ENCODE measurements at regions not wholly inside any gene's neighbourhood (a gene's known extent, or its start where the extent isn't known, plus 50 kb on each side); places are given as distances from the start of the nearest gene placed in this dataset.
"Not testable (repeated sequence)": the region's sequence is repeated elsewhere in the genome, so short reads cannot be mapped to it uniquely, and the experiment has no call there.

DNA sequence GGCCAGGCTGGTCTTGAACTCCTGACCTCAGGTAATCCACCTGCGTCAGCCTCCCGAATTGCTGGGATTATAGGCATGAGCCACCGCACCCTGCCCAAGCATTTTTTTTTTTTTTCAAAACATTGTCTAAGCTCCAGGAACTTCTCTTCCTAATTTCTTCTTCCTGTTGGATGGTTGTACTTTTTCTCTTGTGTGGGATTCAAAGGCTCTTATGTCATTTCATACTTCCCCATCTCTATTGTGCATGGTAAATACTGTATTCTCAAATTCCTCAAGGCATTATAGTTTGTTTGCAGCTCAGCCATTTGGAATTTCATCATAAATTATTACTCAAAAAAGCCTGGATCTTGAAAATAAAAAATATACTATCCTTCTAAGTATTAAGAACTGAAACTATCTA lies 199.1 kb upstream of the GADL1 start:
- H3K4me2 ChIP-seq (ENCODE audit: low read length), result no peak overlapping the region
- no CpG with 5 or more reads among the region's 3 CpGs for WGBS (ENCODE audit: extremely low coverage, insufficient coverage, low lambda C conversion rate)
- no peak overlapping the region for H2AK5ac ChIP-seq (ENCODE audit: low read length)

DNA sequence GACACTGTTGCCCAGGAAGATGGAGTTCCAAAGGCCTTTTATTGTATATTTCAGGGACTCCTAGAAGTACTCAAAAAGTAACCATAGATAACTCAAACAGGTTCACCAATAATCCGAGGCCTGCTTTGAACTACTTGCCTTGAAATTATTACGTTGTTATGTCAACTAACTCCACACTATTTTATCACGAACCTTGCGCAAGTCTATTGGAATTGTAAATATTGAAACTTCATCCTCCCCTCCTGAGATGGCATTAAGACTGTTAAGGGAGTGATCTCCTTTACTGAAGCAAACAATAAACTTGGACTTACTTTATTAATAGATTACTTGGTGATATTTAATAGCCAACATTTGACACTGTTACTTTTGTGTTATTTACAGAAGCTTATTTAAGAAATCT lies 199.6 kb upstream of the GADL1 start:
- Histone ChIP-seq H4K5ac (ENCODE audit: low read length) (no peak overlapping the region), H3K36me3 (ENCODE audit: control insufficient read depth, insufficient read depth, low read length) (no peaks in the 10 kb centered on the region), H3K9ac (ENCODE audit: low read length) (no peak overlapping the region), H3K4me1 (ENCODE audit: control insufficient read depth, low read depth, low read length) (no peaks in the 10 kb centered on the region), H3K79me1 (ENCODE audit: low read length) (no peaks in the 10 kb centered on the region), H2BK120ac (ENCODE audit: low read depth, low read length) (no peak overlapping the region), H3K27ac (ENCODE audit: low read depth, low read length) (no peak overlapping the region), H3K4ac (ENCODE audit: low read depth, low read length) (no peak overlapping the region), H3K18ac (ENCODE audit: low read length) (no peak overlapping the region), H3K56ac (ENCODE audit: low read length) (no peak overlapping the region), H4K8ac (ENCODE audit: low read depth, low read length) (no peak overlapping the region), H3K23ac (ENCODE audit: low read length) (no peak overlapping the region), H3K4me3 (ENCODE audit: low read length) (no peak overlapping the region), H2BK5ac (ENCODE audit: low read length) (no peak overlapping the region), H3K27me3 (ENCODE audit: insufficient read depth, low read length, poor library complexity) (no peaks in the 10 kb centered on the region), H2AK5ac (ENCODE audit: low read length) (no peak overlapping the region), H2BK15ac (replicated peaks; ENCODE audit: low read depth) (no peak overlapping the region), H3K4me2 (ENCODE audit: low read length) (no peak overlapping the region), H3K79me2 (ENCODE audit: control insufficient read depth, insufficient read depth, low read length) (no peaks in the 10 kb centered on the region)
- no CpG with 5 or more reads among the region's 4 CpGs for WGBS (ENCODE audit: extremely low coverage, insufficient coverage, low lambda C conversion rate)
- DNase-seq, result no peak

More for the DNA sequence above, 199.1 kb upstream of the GADL1 start:
- Histone ChIP-seq H2BK120ac (ENCODE audit: low read depth, low read length) (no peak overlapping the region), H3K18ac (ENCODE audit: low read length) (no peak overlapping the region), H3K79me2 (ENCODE audit: control insufficient read depth, insufficient read depth, low read length) (no peaks in the 10 kb centered on the region), H3K4me3 (ENCODE audit: low read length) (no peak overlapping the region), H3K79me1 (ENCODE audit: low read length) (no peaks in the 10 kb centered on the region), H3K4me1 (ENCODE audit: control insufficient read depth, low read depth, low read length) (no peaks in the 10 kb centered on the region), H3K36me3 (ENCODE audit: control insufficient read depth, insufficient read depth, low read length) (no peaks in the 10 kb centered on the region), H2BK15ac (replicated peaks; ENCODE audit: low read depth) (no peak overlapping the region), H3K27me3 (ENCODE audit: insufficient read depth, low read length, poor library complexity) (no peaks in the 10 kb centered on the region), H3K27ac (ENCODE audit: low read depth, low read length) (no peak overlapping the region), H3K56ac (ENCODE audit: low read length) (no peak overlapping the region), H3K23ac (ENCODE audit: low read length) (no peak overlapping the region), H4K5ac (ENCODE audit: low read length) (no peak overlapping the region), H4K8ac (ENCODE audit: low read depth, low read length) (no peak overlapping the region), H2BK5ac (ENCODE audit: low read length) (no peak overlapping the region), H3K9ac (ENCODE audit: low read length) (no peak overlapping the region), H3K4ac (ENCODE audit: low read depth, low read length) (no peak overlapping the region)
- no peak for DNase-seq

DNA sequence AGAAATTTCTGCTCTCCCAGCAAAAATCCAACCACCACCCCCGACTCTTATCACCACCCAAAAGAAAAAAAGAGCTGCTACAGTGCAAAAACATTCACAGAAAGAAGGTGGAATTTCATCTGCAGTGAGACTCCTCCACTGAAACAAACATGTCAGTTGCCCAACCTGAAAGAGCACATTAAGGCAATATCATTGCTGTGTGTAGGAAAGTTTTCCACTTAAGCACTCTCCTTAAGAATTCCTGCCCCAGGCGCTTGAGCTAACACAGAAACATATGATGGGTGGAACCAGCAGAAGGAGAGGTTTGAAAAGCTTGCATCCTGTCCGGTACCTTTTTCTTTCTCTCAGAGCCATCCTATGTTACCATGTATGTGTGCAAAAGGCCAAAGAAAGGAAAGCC lies 200.8 kb upstream of the GADL1 start:
- no peaks in the 10 kb centered on the region for H3K79me1 ChIP-seq (ENCODE audit: low read length)
- no peak overlapping the region for H2BK5ac ChIP-seq (ENCODE audit: low read length)
- DNase-seq, result no peak
- no peak overlapping the region for H3K4me3 ChIP-seq (ENCODE audit: low read length)
- no CpG with 5 or more reads among the region's 3 CpGs for WGBS (ENCODE audit: extremely low coverage, insufficient coverage, low lambda C conversion rate)
- H3K79me2 ChIP-seq (ENCODE audit: control insufficient read depth, insufficient read depth, low read length), result no peaks in the 10 kb centered on the region
- H3K27me3 ChIP-seq (ENCODE audit: insufficient read depth, low read length, poor library complexity), result no peaks in the 10 kb centered on the region
- H2BK15ac ChIP-seq (replicated peaks; ENCODE audit: low read depth), result peak overlapping the region; percentile 19
- H3K23ac ChIP-seq (ENCODE audit: low read length), result no peak overlapping the region
- H3K56ac ChIP-seq (ENCODE audit: low read length), result no peak overlapping the region
- no peaks in the 10 kb centered on the region for H3K4me1 ChIP-seq (ENCODE audit: control insufficient read depth, low read depth, low read length)
- no peak overlapping the region for H3K4me2 ChIP-seq (ENCODE audit: low read length)
- H3K36me3 ChIP-seq (ENCODE audit: control insufficient read depth, insufficient read depth, low read length), result no peaks in the 10 kb centered on the region
- H3K27ac ChIP-seq (ENCODE audit: low read depth, low read length), result no peak overlapping the region
- peak overlapping the region; percentile 61 for H2BK120ac ChIP-seq (ENCODE audit: low read depth, low read length)
- peak overlapping the region; percentile 76 for H4K8ac ChIP-seq (ENCODE audit: low read depth, low read length)
- H3K18ac ChIP-seq (ENCODE audit: low read length), result no peak overlapping the region
- no peak overlapping the region for H4K5ac ChIP-seq (ENCODE audit: low read length)
- H2AK5ac ChIP-seq (ENCODE audit: low read length), result no peak overlapping the region
- H3K9ac ChIP-seq (ENCODE audit: low read length), result no peak overlapping the region
- H3K4ac ChIP-seq (ENCODE audit: low read depth, low read length), result peak overlapping the region; percentile 11

DNA sequence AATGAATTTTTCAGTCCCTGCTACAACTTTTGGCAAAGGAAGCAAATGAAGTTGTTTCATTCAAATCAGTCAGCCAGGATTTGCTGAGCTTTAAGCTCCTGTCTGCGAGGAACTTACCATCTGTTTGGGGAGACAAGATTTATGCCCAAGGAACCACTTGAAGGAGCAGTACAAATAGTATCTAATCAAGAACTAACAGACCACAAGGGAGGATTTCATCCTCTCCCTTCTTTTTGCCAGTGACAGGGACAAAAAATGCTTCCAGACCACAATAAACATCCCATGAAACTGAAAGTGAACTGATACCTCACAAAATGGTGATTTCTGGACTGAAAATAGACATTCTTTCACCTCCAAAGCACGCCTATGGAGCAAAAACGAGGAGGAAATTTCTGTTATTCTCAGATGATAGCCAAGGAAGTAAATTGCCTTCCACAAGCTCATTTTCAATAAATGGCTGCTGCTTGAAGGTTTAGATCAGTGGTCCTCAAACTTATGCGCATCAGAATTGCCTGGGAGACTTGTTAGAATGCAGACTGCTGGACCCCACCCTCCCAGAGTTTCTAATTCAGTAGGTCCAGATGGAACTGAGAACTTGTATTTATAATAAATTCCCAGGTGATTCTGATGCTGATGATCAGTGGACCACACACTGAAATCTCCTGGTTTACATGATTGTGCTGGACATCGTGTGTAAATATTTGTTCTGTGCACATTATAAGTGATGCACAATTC lies 202.4 kb upstream of the GADL1 start:
- H3K9ac ChIP-seq (ENCODE audit: low read length), result no peak overlapping the region
- H3K27ac ChIP-seq (ENCODE audit: low read depth, low read length), result no peak overlapping the region
- no peak overlapping the region for H3K4ac ChIP-seq (ENCODE audit: low read depth, low read length)
- H4K5ac ChIP-seq (ENCODE audit: low read length), result no peak overlapping the region
- no peaks in the 10 kb centered on the region for H3K79me1 ChIP-seq (ENCODE audit: low read length)
- no peak overlapping the region for H3K4me3 ChIP-seq (ENCODE audit: low read length)
- no peak overlapping the region for H2BK5ac ChIP-seq (ENCODE audit: low read length)
- no peak overlapping the region for H2BK120ac ChIP-seq (ENCODE audit: low read depth, low read length)
- H3K79me2 ChIP-seq (ENCODE audit: control insufficient read depth, insufficient read depth, low read length), result no peaks in the 10 kb centered on the region
- no peak overlapping the region for H3K23ac ChIP-seq (ENCODE audit: low read length)
- no peak overlapping the region for H3K18ac ChIP-seq (ENCODE audit: low read length)
- H3K56ac ChIP-seq (ENCODE audit: low read length), result no peak overlapping the region
- no peaks in the 10 kb centered on the region for H3K36me3 ChIP-seq (ENCODE audit: control insufficient read depth, insufficient read depth, low read length)
- no peak overlapping the region for H4K8ac ChIP-seq (ENCODE audit: low read depth, low read length)
- H3K27me3 ChIP-seq (ENCODE audit: insufficient read depth, low read length, poor library complexity), result no peaks in the 10 kb centered on the region
- no peaks in the 10 kb centered on the region for H3K4me1 ChIP-seq (ENCODE audit: control insufficient read depth, low read depth, low read length)
- no peak overlapping the region for H2AK5ac ChIP-seq (ENCODE audit: low read length)
- no CpG with 5 or more reads among the region's 5 CpGs for WGBS (ENCODE audit: extremely low coverage, insufficient coverage, low lambda C conversion rate)
- no peak for DNase-seq
- no peak overlapping the region for H3K4me2 ChIP-seq (ENCODE audit: low read length)
- H2BK15ac ChIP-seq (replicated peaks; ENCODE audit: low read depth), result no peak overlapping the region

DNA sequence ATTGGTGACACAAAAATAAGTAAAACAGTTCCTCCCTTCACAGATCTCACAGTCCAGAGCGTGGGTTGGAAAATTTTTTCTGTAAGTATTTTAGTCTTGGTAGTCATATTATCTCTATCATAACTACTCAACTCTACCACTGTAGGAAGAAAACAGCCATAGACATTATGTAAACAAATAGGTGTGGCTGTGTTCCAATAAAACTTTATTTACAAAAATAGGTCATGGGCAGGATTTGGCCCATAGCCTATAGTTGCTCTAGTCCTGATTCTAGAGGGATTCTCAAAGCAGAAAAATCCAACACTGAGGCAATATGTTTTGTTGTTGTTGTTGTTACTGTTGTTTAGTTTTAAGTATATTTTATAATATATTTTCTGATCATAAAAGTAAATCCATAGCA lies 206.1 kb upstream of the GADL1 start:
- no peak overlapping the region for H3K23ac ChIP-seq (ENCODE audit: low read length)
- no peaks in the 10 kb centered on the region for H3K27me3 ChIP-seq (ENCODE audit: insufficient read depth, low read length, poor library complexity)
- H4K8ac ChIP-seq (ENCODE audit: low read depth, low read length), result no peak overlapping the region
- H3K4me1 ChIP-seq (ENCODE audit: control insufficient read depth, low read depth, low read length), result peaks cover 4% of the 10 kb centered on the region
- no peak overlapping the region for H2BK120ac ChIP-seq (ENCODE audit: low read depth, low read length)
- no peak overlapping the region for H4K5ac ChIP-seq (ENCODE audit: low read length)
- H3K18ac ChIP-seq (ENCODE audit: low read length), result no peak overlapping the region
- no peak overlapping the region for H3K56ac ChIP-seq (ENCODE audit: low read length)
- H2BK5ac ChIP-seq (ENCODE audit: low read length), result no peak overlapping the region
- no peak overlapping the region for H3K4me2 ChIP-seq (ENCODE audit: low read length)
- no peak overlapping the region for H3K9ac ChIP-seq (ENCODE audit: low read length)
- DNase-seq, result no peak
- WGBS (ENCODE audit: extremely low coverage, insufficient coverage, low lambda C conversion rate), result no CpG with 5 or more reads among the region's 1 CpG
- H2BK15ac ChIP-seq (replicated peaks; ENCODE audit: low read depth), result no peak overlapping the region
- H3K36me3 ChIP-seq (ENCODE audit: control insufficient read depth, insufficient read depth, low read length), result no peaks in the 10 kb centered on the region
- H3K79me2 ChIP-seq (ENCODE audit: control insufficient read depth, insufficient read depth, low read length), result no peaks in the 10 kb centered on the region
- no peak overlapping the region for H3K4ac ChIP-seq (ENCODE audit: low read depth, low read length)
- no peaks in the 10 kb centered on the region for H3K79me1 ChIP-seq (ENCODE audit: low read length)
- no peak overlapping the region for H3K4me3 ChIP-seq (ENCODE audit: low read length)
- no peak overlapping the region for H2AK5ac ChIP-seq (ENCODE audit: low read length)
- H3K27ac ChIP-seq (ENCODE audit: low read depth, low read length), result no peak overlapping the region

DNA sequence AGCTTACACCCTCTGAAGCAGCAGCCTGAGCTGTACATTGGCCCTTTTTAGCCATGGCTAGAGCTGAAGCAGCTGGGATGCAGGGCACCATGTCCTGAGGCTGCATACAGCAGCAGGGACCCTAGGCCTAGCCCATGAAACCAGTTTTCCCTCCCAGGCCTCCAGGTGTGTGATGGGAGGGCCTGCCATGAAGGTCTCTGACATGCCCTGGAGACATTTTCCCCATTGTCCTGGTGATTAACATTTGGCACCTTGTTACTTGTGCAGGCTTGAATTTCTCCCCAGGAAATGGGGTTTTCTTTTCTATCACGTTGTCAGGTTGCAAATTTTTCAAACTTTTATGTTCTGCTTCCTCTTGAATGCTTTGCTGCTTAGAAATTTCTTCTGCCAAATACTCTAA lies 206.8 kb upstream of the GADL1 start:
- H3K79me1 ChIP-seq (ENCODE audit: low read length); H4K8ac ChIP-seq (ENCODE audit: low read depth, low read length); H3K4me1 ChIP-seq (ENCODE audit: control insufficient read depth, low read depth, low read length); H3K18ac ChIP-seq (ENCODE audit: low read length); H3K27ac ChIP-seq (ENCODE audit: low read depth, low read length); H3K9ac ChIP-seq (ENCODE audit: low read length); H4K5ac ChIP-seq (ENCODE audit: low read length); H3K23ac ChIP-seq (ENCODE audit: low read length); H3K4me3 ChIP-seq (ENCODE audit: low read length); H2BK15ac ChIP-seq (replicated peaks; ENCODE audit: low read depth); H2BK120ac ChIP-seq (ENCODE audit: low read depth, low read length); H3K36me3 ChIP-seq (ENCODE audit: control insufficient read depth, insufficient read depth, low read length); H3K4ac ChIP-seq (ENCODE audit: low read depth, low read length); H2AK5ac ChIP-seq (ENCODE audit: low read length); H3K56ac ChIP-seq (ENCODE audit: low read length); H3K4me2 ChIP-seq (ENCODE audit: low read length); H3K27me3 ChIP-seq (ENCODE audit: insufficient read depth, low read length, poor library complexity); H3K79me2 ChIP-seq (ENCODE audit: control insufficient read depth, insufficient read depth, low read length); H2BK5ac ChIP-seq (ENCODE audit: low read length): not testable (repeated sequence)
- WGBS (ENCODE audit: extremely low coverage, insufficient coverage, low lambda C conversion rate), result no CpG with 5 or more reads among the region's 1 CpG
- peak; percentile 53 for DNase-seq
